Activated naive CD4-positive, alpha-beta T cell treated with Interleukin-2 at 50 U/mL for 16 hours (primary cell): ENCODE measurements at regions not wholly inside any gene's neighbourhood (a gene's known extent, or its start where the extent isn't known, plus 50 kb on each side); places are given as distances from the start of the nearest gene placed in this dataset.
"Not testable (repeated sequence)": the region's sequence is repeated elsewhere in the genome, so short reads cannot be mapped to it uniquely, and the experiment has no call there.

ENCODE experiments used
- DNase-seq: peaks from one replicate; pipeline ENCODE4 v3.0.0-alpha.2; 2020

- no peak for DNase-seq
Measured at GRCh38 chr19:28457620-28458019, 755.3 kb downstream of the UQCRFS1 start.

GRCh38 chr19:28456708-28457320 is 756.1 kb downstream of the UQCRFS1 start:
- DNase-seq = no peak

GRCh38 chr19:28456252-28456651 is 756.7 kb downstream of the UQCRFS1 start:
- no peak for DNase-seq

DNA sequence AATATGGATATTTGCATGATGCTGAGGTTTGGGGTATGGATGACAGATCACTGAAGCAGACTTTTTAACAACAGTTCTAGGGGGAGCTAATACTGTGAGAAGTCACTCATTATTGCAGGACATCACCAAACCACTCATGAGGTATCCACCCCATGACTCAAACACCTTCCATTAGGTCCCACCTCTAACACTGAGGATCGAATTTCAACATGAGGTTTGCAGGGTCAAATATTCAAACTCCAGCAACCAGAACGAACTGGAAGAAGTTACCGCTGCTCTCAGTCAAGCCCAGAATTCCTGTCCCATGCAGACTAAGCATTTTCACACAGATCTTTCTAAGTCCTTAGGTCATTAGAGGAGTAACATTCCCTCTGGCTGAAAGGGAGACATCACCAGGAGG is 758.9 kb downstream of the UQCRFS1 start:
- DNase-seq = no peak

DNA sequence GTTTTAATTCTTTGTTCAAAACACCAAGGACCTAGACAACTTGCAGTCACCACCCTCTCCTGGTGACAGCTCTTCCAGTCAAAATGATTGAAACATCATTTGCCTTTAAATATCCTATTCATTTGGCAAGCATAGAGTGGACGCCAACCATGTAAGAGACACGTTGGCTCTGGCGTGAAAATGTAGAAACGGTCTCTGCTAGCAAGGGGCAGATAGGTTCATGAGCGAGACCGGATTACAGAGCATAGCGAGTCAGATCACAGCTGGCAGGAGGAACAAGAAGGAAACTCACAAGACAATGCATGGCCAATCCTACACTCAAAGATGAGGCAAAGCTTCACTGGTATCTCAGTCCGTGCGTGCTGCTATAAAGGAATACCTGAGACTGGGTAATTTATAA is 759.5 kb downstream of the UQCRFS1 start:
- no peak for DNase-seq

DNA sequence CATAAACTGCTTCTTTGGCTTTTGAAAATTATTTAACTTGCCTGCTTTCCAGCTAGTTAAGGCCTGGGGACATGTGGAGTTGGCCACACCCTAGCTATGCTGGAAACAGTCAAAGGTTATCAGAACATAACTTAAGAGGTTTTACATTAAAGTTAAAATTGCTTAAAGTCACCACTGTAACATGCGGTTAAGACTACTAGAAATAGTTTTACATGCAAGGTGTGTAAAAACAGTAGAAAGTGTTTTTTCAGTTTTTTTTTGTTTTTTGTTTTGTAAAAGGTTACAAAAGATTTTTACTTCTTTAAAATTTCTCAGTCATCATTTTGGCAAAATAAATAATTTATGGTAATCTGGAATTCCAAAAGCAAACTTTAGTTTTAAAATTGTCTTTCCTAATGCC is 763.1 kb downstream of the UQCRFS1 start:
- DNase-seq = no peak

DNA sequence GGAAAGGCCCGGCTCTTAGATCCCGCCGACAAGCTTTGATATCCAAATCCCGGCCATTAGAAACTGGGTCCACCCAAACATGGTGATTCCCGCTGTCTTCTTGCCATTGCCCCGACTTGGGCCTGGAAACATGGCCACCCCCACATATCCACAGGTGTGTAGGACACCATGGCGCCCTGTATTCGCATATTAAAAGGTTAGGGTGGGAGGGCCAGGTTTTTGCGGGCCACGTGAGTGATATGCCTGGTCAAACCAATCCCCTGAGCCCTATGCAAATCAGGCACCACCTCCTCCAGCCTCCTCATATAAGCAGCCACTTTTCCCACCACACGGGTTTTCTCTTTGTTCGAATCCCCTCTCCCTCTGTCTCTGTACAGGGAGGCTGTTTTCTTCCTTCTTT is 766.4 kb downstream of the UQCRFS1 start:
- DNase-seq = no peak

- DNase-seq = no peak
Measured at GRCh38 chr19:28445826-28446225, 767.1 kb downstream of the UQCRFS1 start.

DNA sequence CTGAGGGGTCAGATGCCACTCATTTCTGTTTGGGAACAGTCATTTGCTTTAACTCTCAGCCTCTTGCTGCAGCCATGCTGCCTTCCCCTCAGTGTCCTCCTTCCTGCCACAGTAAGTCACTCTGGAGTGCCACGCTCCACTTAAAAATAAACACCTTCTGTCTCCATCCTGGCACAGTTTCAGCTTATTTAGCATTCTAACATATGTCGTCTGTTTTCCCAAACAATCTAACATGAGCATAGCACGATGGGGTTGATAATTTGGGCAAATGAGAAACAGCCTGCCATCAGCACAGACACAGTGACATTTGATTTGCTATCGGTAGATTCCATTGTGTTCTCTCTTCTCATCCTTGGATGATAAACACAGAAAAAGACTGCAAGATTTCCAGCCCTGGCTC is 768.6 kb downstream of the UQCRFS1 start:
- no peak for DNase-seq

GRCh38 chr19:28443361-28443760 is 769.6 kb downstream of the UQCRFS1 start:
- DNase-seq = no peak

GRCh38 chr19:28437390-28438346 is 775.3 kb downstream of the UQCRFS1 start:
- DNase-seq = no peak

- DNase-seq = no peak
Measured at GRCh38 chr19:28436320-28436719, 776.6 kb downstream of the UQCRFS1 start.

GRCh38 chr19:28435551-28436271 is 777.2 kb downstream of the UQCRFS1 start:
- no peak for DNase-seq

GRCh38 chr19:28434794-28435193 is 778.2 kb downstream of the UQCRFS1 start:
- not testable (repeated sequence) for DNase-seq

GRCh38 chr19:28434365-28434764 is 778.6 kb downstream of the UQCRFS1 start:
- DNase-seq = not testable (repeated sequence)

DNA sequence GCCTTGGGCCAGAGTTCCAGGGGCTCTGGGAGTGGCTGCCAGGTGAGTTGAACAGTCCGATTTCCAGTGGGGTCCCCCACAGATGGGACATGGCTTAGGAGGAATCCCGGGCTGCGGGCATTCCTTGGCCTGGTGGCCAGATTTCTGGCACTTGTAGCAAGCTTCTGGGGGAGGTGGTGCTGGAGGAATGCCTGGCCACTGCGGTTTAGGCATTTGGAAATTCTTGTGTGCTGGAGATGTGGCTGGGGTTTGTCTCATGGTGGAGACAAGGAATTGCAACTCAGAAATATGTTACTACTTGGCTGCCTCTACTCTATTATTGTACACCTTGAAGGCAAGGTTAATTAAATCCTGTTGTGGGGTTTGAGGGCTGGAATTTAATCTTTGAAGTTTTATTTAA is 779.8 kb downstream of the UQCRFS1 start:
- not testable (repeated sequence) for DNase-seq

GRCh38 chr19:28430214-28430613 is 782.7 kb downstream of the UQCRFS1 start:
- no peak for DNase-seq

- DNase-seq = no peak
Measured at GRCh38 chr19:28429356-28429755, 783.6 kb downstream of the UQCRFS1 start.

GRCh38 chr19:28428663-28429348 is 784.1 kb downstream of the UQCRFS1 start:
- DNase-seq = no peak

DNA sequence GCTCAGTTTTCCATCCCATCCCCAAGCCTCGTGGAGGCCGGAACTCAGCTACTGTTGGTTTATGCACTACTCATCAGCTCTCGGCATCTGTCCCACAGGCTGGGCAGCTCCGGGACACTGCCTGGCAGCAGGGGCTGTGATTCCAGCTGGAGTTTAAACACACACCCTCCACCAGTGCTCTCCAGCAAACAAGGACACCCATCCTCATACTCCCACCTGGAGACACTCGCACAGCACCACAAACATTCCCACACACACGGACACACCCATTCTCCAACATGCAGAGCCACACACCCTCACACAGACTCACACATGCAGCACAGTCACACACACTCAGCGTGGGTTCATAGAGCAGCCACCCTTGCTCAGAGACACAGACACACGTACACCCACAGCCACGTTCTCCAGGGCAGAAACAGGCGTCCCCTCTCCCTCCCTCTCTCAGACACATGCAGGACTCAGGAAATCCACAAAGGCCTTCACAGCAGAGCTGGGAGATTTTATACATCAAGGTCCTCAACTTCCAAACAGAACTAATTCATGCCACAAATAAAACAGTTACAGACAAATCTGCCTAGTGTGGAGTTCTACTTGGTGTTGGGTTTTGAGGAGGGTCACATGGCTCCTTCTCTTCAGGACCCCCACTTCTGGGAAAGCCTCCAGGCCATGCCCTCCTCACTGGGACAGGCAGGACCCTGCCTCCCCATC is 785.4 kb downstream of the UQCRFS1 start:
- no peak for DNase-seq

- no peak for DNase-seq
Measured at GRCh38 chr19:28426730-28427225, 786.2 kb downstream of the UQCRFS1 start.

GRCh38 chr19:28426110-28426729 is 786.7 kb downstream of the UQCRFS1 start:
- DNase-seq = no peak
